ENCODE measurements at regions not wholly inside any gene's neighbourhood (a gene's known extent, or its start where the extent isn't known, plus 50 kb on each side); places are given as distances from the start of the nearest gene placed in this dataset.

DNA sequence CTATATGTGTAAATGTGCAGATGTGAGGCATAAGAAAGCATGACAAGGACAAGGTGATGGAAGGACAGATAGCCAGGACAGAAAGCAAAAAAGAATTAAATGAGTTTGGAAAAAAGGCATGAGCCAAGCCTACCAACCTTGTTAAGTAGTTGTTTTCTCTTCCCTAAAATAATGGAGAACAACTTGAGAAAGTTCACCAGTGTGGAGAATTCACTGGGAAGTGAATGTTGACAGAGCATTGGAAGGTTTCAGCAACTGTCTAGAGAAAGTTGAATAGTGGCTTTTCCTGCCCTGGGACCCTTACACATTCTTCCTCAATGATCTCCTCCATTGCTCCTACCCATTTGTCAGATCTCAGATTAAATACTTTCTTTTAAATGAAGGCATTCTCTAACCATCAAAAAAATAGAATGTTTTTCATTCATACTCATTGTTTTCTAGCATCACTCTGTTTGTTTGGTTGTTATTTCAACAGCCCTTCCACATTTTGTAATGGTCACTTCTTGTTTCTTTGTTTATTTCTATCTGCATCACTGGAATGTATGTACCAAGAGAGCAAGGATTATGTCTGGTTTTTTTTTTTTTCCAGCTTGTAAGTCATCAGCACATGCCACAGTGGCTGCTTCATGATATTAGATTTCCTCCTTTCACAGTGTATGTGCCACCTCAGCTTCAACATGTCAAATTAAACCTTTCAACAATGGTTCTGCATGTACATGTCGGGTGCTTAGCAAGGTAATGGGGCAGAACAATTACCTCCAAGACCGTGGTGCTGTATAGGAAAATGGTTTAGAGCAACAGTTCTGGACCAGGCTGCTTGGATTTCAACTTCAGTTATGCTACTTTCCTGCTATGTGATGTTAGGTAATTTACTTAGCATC, 586.0 kb upstream of the VRK2 start (continued):
- TF ChIP-seq TAF1 (IDR thresholded peaks at IDR 0.05; ENCODE audit: low read depth, low read length) (no peak), NRF1 (IDR thresholded peaks at IDR 0.05; ENCODE audit: low read depth, low read length) (no peak), POLR2A (IDR thresholded peaks at IDR 0.05; ENCODE audit: control extremely low read depth in 1 of 2, low read depth in 2 of 2, low read length in 2 of 2) (no peak)
- TF ChIP-seq, protein P1, sequence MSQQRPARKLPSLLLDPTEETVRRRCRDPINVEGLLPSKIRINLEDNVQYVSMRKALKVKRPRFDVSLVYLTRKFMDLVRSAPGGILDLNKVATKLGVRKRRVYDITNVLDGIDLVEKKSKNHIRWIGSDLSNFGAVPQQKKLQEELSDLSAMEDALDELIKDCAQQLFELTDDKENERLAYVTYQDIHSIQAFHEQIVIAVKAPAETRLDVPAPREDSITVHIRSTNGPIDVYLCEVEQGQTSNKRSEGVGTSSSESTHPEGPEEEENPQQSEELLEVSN (IDR thresholded peaks at IDR 0.05): no peak

All from H1 (cell line).